ENCODE measurements at regions not wholly inside any gene's neighbourhood (a gene's known extent, or its start where the extent isn't known, plus 50 kb on each side); places are given as distances from the start of the nearest gene placed in this dataset.

- no peak for TF ChIP-seq CTCF (IDR thresholded peaks at IDR 0.05)
- TF ChIP-seq POLR2A (IDR thresholded peaks at IDR 0.05): no peak
Measured at GRCh38 chr20:60576236-60576635, 618.0 kb downstream of the CDH26 start.
